Right atrium auricular region (tissue), 2 donors: ENCODE measurements at regions not wholly inside any gene's neighbourhood (a gene's known extent, or its start where the extent isn't known, plus 50 kb on each side); places are given as distances from the start of the nearest gene placed in this dataset.

Experiments used
- DNase-seq: peaks from one replicate; pipeline ENCODE4 v3.0.0-alpha.2; 2019; ENCODE audit warnings: low spot score
- H3K27ac ChIP-seq, 2 donors: fragments of 200-600 bp; sonication (generic); 1 replicate in 1 of 2; 2 replicates in 1 of 2; pipeline ENCODE4 v1.5.1; 2016 to 2019
- H3K27me3 ChIP-seq, 2 donors: fragments of 200-600 bp; sonication (generic); one replicate each; pipeline versions ENCODE4 v1.5.1 to v1.6.0; 2017 to 2019
- H3K36me3 ChIP-seq: fragments of 200-600 bp; sonication (generic); one replicate; pipeline ENCODE4 v1.5.1; 2016
- H3K4me1 ChIP-seq, 2 donors: fragments of 200-600 bp; sonication (generic); one replicate each; pipeline versions ENCODE4 v1.5.1 to v1.6.0; 2017 to 2019
- H3K4me3 ChIP-seq, 2 donors: fragments of 200-600 bp; sonication (generic); 1 replicate in 1 of 2; 2 replicates in 1 of 2; pipeline ENCODE4 v1.5.1; 2017 to 2019; ENCODE audit warnings: mild to moderate bottlenecking in 1 of 2, moderate library complexity in 1 of 2
- H3K9me3 ChIP-seq, 2 donors: fragments of 200-600 bp; sonication (generic); one replicate each; pipeline ENCODE4 v1.5.1; 2019
- TF ChIP-seq, protein P1 (sequence below), 2 donors: fragments of 200-600 bp; sonication (generic); IDR thresholded peaks; one replicate each; pipeline ENCODE4 v1.5.1; 2019; ENCODE audit warnings: antibody characterized with exemption in 2 of 2

DNA sequence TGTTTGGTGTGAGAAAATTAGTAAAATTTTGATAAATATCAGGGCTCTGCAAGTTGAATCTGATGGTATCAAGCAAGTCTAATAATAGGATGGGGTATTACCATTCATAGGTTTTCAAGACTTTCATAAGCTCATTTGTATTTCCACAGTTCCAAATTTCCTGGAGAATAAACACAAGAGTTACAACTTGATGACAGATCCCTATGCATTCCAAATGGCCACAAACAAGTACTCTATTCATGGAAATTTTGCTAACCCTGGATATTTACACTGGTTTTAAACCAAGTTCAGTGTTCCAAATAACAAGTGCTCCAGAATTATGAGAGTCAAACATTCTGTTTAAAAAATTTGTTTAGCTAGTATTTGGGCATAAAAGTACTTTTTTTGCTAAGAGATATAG, 75.0 kb upstream of the CNTN6 start:
- Histone ChIP-seq H3K4me1 (no peaks in the 10 kb centered on the region), H3K27me3 (no peaks in the 10 kb centered on the region), H3K9me3 (no peaks in the 10 kb centered on the region), H3K36me3 (no peaks in the 10 kb centered on the region), H3K4me3 (no peak overlapping the region), H3K27ac (no peak overlapping the region)
- TF ChIP-seq, protein P1, sequence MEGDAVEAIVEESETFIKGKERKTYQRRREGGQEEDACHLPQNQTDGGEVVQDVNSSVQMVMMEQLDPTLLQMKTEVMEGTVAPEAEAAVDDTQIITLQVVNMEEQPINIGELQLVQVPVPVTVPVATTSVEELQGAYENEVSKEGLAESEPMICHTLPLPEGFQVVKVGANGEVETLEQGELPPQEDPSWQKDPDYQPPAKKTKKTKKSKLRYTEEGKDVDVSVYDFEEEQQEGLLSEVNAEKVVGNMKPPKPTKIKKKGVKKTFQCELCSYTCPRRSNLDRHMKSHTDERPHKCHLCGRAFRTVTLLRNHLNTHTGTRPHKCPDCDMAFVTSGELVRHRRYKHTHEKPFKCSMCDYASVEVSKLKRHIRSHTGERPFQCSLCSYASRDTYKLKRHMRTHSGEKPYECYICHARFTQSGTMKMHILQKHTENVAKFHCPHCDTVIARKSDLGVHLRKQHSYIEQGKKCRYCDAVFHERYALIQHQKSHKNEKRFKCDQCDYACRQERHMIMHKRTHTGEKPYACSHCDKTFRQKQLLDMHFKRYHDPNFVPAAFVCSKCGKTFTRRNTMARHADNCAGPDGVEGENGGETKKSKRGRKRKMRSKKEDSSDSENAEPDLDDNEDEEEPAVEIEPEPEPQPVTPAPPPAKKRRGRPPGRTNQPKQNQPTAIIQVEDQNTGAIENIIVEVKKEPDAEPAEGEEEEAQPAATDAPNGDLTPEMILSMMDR (IDR thresholded peaks at IDR 0.05) = no peak
- DNase-seq = no peak

DNA sequence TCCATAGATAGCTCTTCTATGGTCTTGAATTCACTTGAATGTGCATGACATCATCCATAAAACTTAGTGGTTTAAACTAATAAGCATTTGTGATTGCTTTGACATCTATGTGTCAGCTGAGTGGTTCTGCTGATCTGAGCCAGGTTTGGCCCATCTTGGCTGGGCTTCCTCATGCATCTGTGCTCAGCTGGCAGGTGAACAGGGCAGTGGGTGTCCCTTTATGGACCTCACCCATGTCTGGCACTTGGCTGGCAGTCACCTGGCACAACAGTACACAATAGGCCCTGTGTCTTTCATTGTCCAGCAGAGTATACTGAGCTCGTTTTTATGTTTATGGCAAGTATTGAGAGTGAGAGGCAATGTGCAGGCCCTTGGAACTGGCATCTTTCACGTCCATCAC, 73.7 kb upstream of the CNTN6 start:
- H3K4me1 ChIP-seq = no peaks in the 10 kb centered on the region
- no peak overlapping the region for H3K27ac ChIP-seq
- DNase-seq = no peak
- no peaks in the 10 kb centered on the region for H3K27me3 ChIP-seq
- H3K4me3 ChIP-seq = no peak overlapping the region
- TF ChIP-seq, protein P1 (IDR thresholded peaks at IDR 0.05) = no peak
- no peaks in the 10 kb centered on the region for H3K36me3 ChIP-seq
- no peaks in the 10 kb centered on the region for H3K9me3 ChIP-seq

DNA sequence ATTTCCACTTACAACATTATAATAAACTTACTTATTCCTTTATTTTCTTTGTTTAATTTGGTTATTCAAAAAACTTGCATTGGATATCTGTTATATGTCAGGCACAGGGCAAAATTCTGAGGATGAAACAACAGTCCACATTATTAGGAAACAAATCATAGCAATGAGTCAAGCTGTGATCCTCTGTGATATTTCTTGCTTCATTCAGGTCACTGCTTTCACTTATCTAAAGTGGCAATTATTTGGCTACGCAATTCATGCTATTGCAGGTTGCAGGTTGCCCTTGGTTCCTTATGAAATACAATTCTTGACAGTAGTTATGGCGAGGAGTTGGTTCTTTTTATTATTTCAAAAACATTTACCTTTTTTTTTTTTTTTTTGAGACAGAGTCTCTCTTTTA, 66.4 kb upstream of the CNTN6 start:
- no peak overlapping the region for H3K4me3 ChIP-seq
- no peaks in the 10 kb centered on the region for H3K9me3 ChIP-seq
- H3K27me3 ChIP-seq = no peaks in the 10 kb centered on the region
- TF ChIP-seq, protein P1 (IDR thresholded peaks at IDR 0.05) = no peak
- no peak for DNase-seq
- no peaks in the 10 kb centered on the region for H3K36me3 ChIP-seq
- H3K27ac ChIP-seq = no peak overlapping the region
- H3K4me1 ChIP-seq = no peaks in the 10 kb centered on the region

GRCh38 chr3:1036207-1036826, 56.5 kb upstream of the CNTN6 start:
- Histone ChIP-seq H3K9me3 (peaks cover 0 to 10% of the 10 kb centered on the region in 2 donors), H3K4me3 (no peak overlapping the region), H3K4me1 (no peaks in the 10 kb centered on the region), H3K27me3 (no peaks in the 10 kb centered on the region), H3K36me3 (no peaks in the 10 kb centered on the region), H3K27ac (no peak overlapping the region)
- no peak for DNase-seq
- TF ChIP-seq, protein P1 (IDR thresholded peaks at IDR 0.05) = no peak

GRCh38 chr3:1037631-1038030, 55.2 kb upstream of the CNTN6 start:
- TF ChIP-seq, protein P1 (IDR thresholded peaks at IDR 0.05) = no peak
- DNase-seq = no peak

More at GRCh38 chr3:1037631-1038030, 55.2 kb upstream of the CNTN6 start:
- H3K9me3 ChIP-seq = peaks cover 0 to 10% of the 10 kb centered on the region in 2 donors
- H3K4me1 ChIP-seq = no peaks in the 10 kb centered on the region
- no peaks in the 10 kb centered on the region for H3K36me3 ChIP-seq
- no peak overlapping the region for H3K4me3 ChIP-seq
- no peaks in the 10 kb centered on the region for H3K27me3 ChIP-seq
- no peak overlapping the region for H3K27ac ChIP-seq
